Spleen (tissue), 7 donors: ENCODE measurements at regions not wholly inside any gene's neighbourhood (a gene's known extent, or its start where the extent isn't known, plus 50 kb on each side); places are given as distances from the start of the nearest gene placed in this dataset.

Experiments
- CTCF ChIP-seq, 11 experiments: fragments of 200-600 bp in 7 of 11; fragments of 450-650 bp in 4 of 11; sonication (generic) in 4 of 11; IDR thresholded peaks in 8 of 11; conservative IDR thresholded peaks in 3 of 11; 1 replicate in 7 of 11; 2 replicates in 4 of 11; pipeline versions ENCODE4 v1.4.0 to v1.8.0; 2016 to 2021; ENCODE audit warnings: antibody characterized with exemption in 11 of 11, inconsistent platforms in 4 of 11, mild to moderate bottlenecking in 1 of 11
- POLR2A ChIP-seq, 3 donors: fragments of 450-650 bp; IDR thresholded peaks; one replicate each; pipeline ENCODE4 v1.5.1; 2017; ENCODE audit warnings: antibody characterized with exemption in 3 of 3, mild to moderate bottlenecking in 1 of 3
- donor health status: DM: no; HTN: no; CAD: no; lungs with moderate emphysema.
- donor health status: DM: no; HTN: no; CAD: no.
- donor health status: DM: no; HTN: no; CAD: no.

GRCh38 chr6:51474022-51474975 is 613.1 kb downstream of the PKHD1 start:
- TF ChIP-seq CTCF (IDR thresholded peaks at IDR 0.05 in 8 of 11, conservative IDR thresholded peaks at IDR 0.05 in 3 of 11) (no peak), POLR2A (IDR thresholded peaks at IDR 0.05) (no peak)
